ENCODE measurements at regions not wholly inside any gene's neighbourhood (a gene's known extent, or its start where the extent isn't known, plus 50 kb on each side); places are given as distances from the start of the nearest gene placed in this dataset.

DNA sequence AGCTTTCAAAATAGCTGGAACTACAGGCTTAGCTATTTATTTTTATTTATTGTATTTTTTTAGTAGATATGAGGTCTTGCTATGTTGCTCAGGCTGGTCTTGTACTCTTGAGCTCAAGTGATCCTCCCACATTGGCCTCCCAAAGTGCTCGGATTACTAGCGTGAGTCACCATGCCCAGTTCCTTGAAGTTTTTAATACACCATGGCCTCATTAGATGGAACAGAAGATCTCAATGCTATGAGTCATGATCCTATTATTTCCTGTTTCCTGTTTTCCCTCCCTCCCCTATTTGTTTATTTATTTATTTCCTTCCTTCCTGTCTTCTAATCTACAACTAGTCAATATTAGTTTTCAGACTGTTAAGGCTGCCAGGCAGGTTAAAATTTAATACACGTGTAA, 309.0 kb downstream of the CMPK2 start:
- no peak for DNase-seq
- H3K4me1 Mint-ChIP-seq: no peaks in the 10 kb centered on the region
- H3K9me3 Mint-ChIP-seq (ENCODE audit: insufficient read depth): no peaks in the 10 kb centered on the region
- ChIA-PET POLR2A (no interaction called here), CTCF (no interaction called here)
- Histone ChIP-seq H2AFZ (ENCODE audit: insufficient read depth, low read depth, low read length, poor library complexity, severe bottlenecking) (no peak overlapping the region), H3K4me2 (replicated peaks; ENCODE audit: low read depth, low read length, poor library complexity, severe bottlenecking) (no peak overlapping the region), H3K27ac (ENCODE audit: low read length in 2 of 2) (no peak overlapping the region), H3K9ac (ENCODE audit: low read length) (no peak overlapping the region), H3K4me3 (ENCODE audit: control extremely low read depth in 1 of 5, extremely low read depth in 1 of 5, insufficient read depth in 1 of 5, low read depth in 2 of 5, low read length in 4 of 5) (no peak overlapping the region), H4K20me1 (ENCODE audit: control insufficient read depth, insufficient read depth, low read length, poor library complexity, severe bottlenecking) (no peaks in the 10 kb centered on the region), H3K27me3 (replicated peaks in 1 of 4; ENCODE audit: control extremely low read depth in 1 of 4, control insufficient read depth in 3 of 4, insufficient read depth in 4 of 4, low read length in 3 of 4) (no peaks in the 10 kb centered on the region), H3K9me3 (ENCODE audit: control extremely low read depth in 1 of 3, control insufficient read depth in 2 of 3, insufficient read depth in 1 of 3, low read length in 2 of 3) (no peaks in the 10 kb centered on the region), H3K79me2 (ENCODE audit: control insufficient read depth, insufficient read depth, low read length) (no peaks in the 10 kb centered on the region), H3K36me3 (replicated peaks in 1 of 2; ENCODE audit: control extremely low read depth in 1 of 2, control insufficient read depth in 1 of 2, extremely low read depth in 1 of 2, insufficient read depth in 2 of 2, low read length in 1 of 2) (no peaks in the 10 kb centered on the region), H3K4me1 (ENCODE audit: control insufficient read depth in 2 of 2, insufficient read depth in 2 of 2, low read length in 2 of 2) (no peaks in the 10 kb centered on the region)
- no peaks in the 10 kb centered on the region for H3K27me3 Mint-ChIP-seq
- no peak for ATAC-seq (ENCODE audit: low read depth)
- TF ChIP-seq, protein P1, sequence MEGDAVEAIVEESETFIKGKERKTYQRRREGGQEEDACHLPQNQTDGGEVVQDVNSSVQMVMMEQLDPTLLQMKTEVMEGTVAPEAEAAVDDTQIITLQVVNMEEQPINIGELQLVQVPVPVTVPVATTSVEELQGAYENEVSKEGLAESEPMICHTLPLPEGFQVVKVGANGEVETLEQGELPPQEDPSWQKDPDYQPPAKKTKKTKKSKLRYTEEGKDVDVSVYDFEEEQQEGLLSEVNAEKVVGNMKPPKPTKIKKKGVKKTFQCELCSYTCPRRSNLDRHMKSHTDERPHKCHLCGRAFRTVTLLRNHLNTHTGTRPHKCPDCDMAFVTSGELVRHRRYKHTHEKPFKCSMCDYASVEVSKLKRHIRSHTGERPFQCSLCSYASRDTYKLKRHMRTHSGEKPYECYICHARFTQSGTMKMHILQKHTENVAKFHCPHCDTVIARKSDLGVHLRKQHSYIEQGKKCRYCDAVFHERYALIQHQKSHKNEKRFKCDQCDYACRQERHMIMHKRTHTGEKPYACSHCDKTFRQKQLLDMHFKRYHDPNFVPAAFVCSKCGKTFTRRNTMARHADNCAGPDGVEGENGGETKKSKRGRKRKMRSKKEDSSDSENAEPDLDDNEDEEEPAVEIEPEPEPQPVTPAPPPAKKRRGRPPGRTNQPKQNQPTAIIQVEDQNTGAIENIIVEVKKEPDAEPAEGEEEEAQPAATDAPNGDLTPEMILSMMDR (IDR thresholded peaks at IDR 0.05): no peak
- no peak for TF ChIP-seq EZH2 (IDR thresholded peaks at IDR 0.05; ENCODE audit: borderline replicate concordance, insufficient read depth, low read depth, low read length, poor library complexity, severe bottlenecking)
- WGBS (ENCODE audit: insufficient coverage): 93% methylated on average over 3 of the region's 3 CpGs
- H3K4me3 Mint-ChIP-seq: no peak overlapping the region
- intact Hi-C loops (cut with micrococcal nuclease): no loop called here
- no peak overlapping the region for H3K27ac Mint-ChIP-seq

DNA sequence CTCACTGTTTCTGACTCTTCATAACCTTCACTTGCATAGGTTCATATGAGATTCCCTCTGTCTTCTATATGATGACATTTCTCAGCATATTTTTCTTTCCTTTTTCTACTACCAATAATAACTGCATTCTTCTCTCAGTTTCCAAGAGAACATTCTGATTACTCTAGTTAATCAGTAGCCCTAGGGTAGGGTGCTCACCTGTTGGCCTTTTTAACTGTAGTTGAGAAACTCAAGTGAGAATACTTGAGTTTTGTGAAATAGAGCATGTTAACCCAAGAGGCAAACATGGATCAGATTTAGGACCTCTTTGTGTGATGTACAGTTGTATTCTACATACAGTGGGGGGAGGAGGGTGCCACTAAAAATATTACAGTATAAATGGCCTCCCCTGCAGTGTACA, 308.0 kb downstream of the CMPK2 start:
- intact Hi-C loops (cut with micrococcal nuclease): no loop called here
- no peaks in the 10 kb centered on the region for H3K9me3 Mint-ChIP-seq (ENCODE audit: insufficient read depth)
- TF ChIP-seq, protein P1 (IDR thresholded peaks at IDR 0.05): no peak
- TF ChIP-seq EZH2 (IDR thresholded peaks at IDR 0.05; ENCODE audit: borderline replicate concordance, insufficient read depth, low read depth, low read length, poor library complexity, severe bottlenecking): no peak

More for the DNA sequence above, 308.0 kb downstream of the CMPK2 start:
- H3K9ac ChIP-seq (ENCODE audit: low read length): no peak overlapping the region
- H3K4me3 ChIP-seq (ENCODE audit: control extremely low read depth in 1 of 5, extremely low read depth in 1 of 5, insufficient read depth in 1 of 5, low read depth in 2 of 5, low read length in 4 of 5): no peak overlapping the region
- ATAC-seq (ENCODE audit: low read depth) (no peak), DNase-seq (no peak)
- H3K4me3 Mint-ChIP-seq: no peak overlapping the region
- H3K4me1 ChIP-seq (ENCODE audit: control insufficient read depth in 2 of 2, insufficient read depth in 2 of 2, low read length in 2 of 2): no peaks in the 10 kb centered on the region
- H3K27ac Mint-ChIP-seq: no peak overlapping the region
- ChIA-PET POLR2A (no interaction called here), CTCF (no interaction called here)
- H3K4me2 ChIP-seq (replicated peaks; ENCODE audit: low read depth, low read length, poor library complexity, severe bottlenecking): no peak overlapping the region
- H3K27me3 Mint-ChIP-seq: no peaks in the 10 kb centered on the region
- H3K36me3 ChIP-seq (replicated peaks in 1 of 2; ENCODE audit: control extremely low read depth in 1 of 2, control insufficient read depth in 1 of 2, extremely low read depth in 1 of 2, insufficient read depth in 2 of 2, low read length in 1 of 2): no peaks in the 10 kb centered on the region
- H3K79me2 ChIP-seq (ENCODE audit: control insufficient read depth, insufficient read depth, low read length): no peaks in the 10 kb centered on the region
- H3K4me1 Mint-ChIP-seq: no peaks in the 10 kb centered on the region
- H3K27ac ChIP-seq (ENCODE audit: low read length in 2 of 2): no peak overlapping the region
- no peaks in the 10 kb centered on the region for H3K9me3 ChIP-seq (ENCODE audit: control extremely low read depth in 1 of 3, control insufficient read depth in 2 of 3, insufficient read depth in 1 of 3, low read length in 2 of 3)
- no peaks in the 10 kb centered on the region for H4K20me1 ChIP-seq (ENCODE audit: control insufficient read depth, insufficient read depth, low read length, poor library complexity, severe bottlenecking)
- no peak overlapping the region for H2AFZ ChIP-seq (ENCODE audit: insufficient read depth, low read depth, low read length, poor library complexity, severe bottlenecking)
- H3K27me3 ChIP-seq (replicated peaks in 1 of 4; ENCODE audit: control extremely low read depth in 1 of 4, control insufficient read depth in 3 of 4, insufficient read depth in 4 of 4, low read length in 3 of 4): no peaks in the 10 kb centered on the region

Measured in B cell (primary cell).